ENCODE measurements at regions not wholly inside any gene's neighbourhood (a gene's known extent, or its start where the extent isn't known, plus 50 kb on each side); places are given as distances from the start of the nearest gene placed in this dataset.
"Not testable (repeated sequence)": the region's sequence is repeated elsewhere in the genome, so short reads cannot be mapped to it uniquely, and the experiment has no call there.

- no peak for DNase-seq (ENCODE audit: low read depth)
- no peak overlapping the region for H3K4me3 ChIP-seq (ENCODE audit: control insufficient read depth, low read depth, low read length)
- TF ChIP-seq, protein P1, sequence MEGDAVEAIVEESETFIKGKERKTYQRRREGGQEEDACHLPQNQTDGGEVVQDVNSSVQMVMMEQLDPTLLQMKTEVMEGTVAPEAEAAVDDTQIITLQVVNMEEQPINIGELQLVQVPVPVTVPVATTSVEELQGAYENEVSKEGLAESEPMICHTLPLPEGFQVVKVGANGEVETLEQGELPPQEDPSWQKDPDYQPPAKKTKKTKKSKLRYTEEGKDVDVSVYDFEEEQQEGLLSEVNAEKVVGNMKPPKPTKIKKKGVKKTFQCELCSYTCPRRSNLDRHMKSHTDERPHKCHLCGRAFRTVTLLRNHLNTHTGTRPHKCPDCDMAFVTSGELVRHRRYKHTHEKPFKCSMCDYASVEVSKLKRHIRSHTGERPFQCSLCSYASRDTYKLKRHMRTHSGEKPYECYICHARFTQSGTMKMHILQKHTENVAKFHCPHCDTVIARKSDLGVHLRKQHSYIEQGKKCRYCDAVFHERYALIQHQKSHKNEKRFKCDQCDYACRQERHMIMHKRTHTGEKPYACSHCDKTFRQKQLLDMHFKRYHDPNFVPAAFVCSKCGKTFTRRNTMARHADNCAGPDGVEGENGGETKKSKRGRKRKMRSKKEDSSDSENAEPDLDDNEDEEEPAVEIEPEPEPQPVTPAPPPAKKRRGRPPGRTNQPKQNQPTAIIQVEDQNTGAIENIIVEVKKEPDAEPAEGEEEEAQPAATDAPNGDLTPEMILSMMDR (IDR thresholded peaks at IDR 0.05; ENCODE audit: control insufficient read depth, insufficient read depth, low read depth, low read length, missing control alignments) = no peak
These were observed 312.5 kb downstream of the CETN3 start for GRCh38 chr5:90097082-90097477.

DNA sequence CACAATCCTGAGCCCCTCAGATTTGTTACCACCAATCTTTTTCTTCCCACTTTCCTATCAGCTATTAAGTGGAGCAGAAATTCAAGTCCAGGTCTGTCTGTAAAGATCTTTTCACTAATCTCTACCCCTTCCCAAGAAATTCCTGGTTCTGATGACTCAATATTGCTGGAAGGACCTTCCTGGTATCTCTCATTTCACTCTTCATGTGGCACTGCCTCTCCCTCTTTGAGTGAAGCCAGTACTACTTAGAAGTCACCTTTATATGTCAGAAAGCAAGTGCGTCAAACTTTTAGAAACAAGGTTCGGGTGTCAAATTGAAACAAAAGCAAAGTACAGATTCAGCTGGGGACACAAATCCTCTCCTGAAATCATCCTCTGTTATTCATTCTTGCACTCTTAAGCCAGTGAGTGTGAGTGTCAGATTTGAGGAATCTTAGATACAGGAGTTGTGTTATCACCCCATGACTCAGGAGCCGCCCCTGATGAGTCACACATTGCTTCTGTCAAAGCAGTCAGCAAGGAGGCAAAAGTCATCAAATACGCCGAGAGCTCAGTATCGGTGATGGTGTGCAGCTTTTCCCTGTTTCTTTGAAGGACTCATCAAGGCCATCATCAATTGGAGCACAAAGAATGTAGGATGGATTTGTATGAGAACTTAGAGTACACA is 313.0 kb downstream of the CETN3 start:
- DNase-seq (ENCODE audit: low read depth) = no peak
- H3K4me3 ChIP-seq (ENCODE audit: control insufficient read depth, low read depth, low read length) = no peak overlapping the region
- TF ChIP-seq, protein P1 (IDR thresholded peaks at IDR 0.05; ENCODE audit: control insufficient read depth, insufficient read depth, low read depth, low read length, missing control alignments) = no peak

DNA sequence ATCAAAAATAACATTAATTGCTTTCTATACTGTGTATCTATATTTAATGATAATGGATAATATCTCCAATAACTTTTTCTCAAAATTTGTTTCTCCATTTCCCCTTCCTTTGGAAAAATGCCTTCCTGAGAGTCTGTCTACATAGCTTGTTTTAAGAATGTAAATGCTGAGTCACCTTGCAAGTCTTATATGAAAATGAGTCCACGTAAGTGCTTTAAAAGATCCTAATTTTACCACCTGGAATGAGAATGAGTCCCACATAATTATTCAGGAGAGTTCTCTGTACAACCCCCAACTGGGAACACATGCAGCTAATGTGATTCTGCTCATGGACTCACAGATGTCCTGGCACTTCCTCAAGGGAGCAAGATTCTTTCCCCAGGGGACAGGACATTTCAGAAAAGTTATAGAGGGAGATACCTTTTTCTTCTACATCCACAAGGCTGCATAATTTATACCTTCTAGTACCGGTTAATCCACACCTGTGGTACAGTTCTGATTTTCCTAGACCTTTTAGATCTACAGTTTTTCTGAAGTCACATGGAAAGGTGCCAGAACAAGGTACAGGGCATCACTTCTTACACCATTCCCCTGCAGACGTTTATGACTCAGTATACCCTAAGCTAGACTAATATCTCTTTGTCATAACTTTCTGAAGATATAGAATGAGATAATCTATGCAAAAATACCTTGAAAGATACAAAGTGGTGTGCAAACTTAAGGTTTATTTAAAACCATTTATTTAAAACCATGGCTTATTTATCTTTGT is 314.1 kb downstream of the CETN3 start:
- H3K4me3 ChIP-seq (ENCODE audit: control insufficient read depth, low read depth, low read length) = no peak overlapping the region
- no peak for DNase-seq (ENCODE audit: low read depth)
- TF ChIP-seq, protein P1 (IDR thresholded peaks at IDR 0.05; ENCODE audit: control insufficient read depth, insufficient read depth, low read depth, low read length, missing control alignments) = no peak

GRCh38 chr5:90093751-90094485 is 315.6 kb downstream of the CETN3 start:
- DNase-seq (ENCODE audit: low read depth) = no peak
- TF ChIP-seq, protein P1 (IDR thresholded peaks at IDR 0.05; ENCODE audit: control insufficient read depth, insufficient read depth, low read depth, low read length, missing control alignments) = no peak
- no peak overlapping the region for H3K4me3 ChIP-seq (ENCODE audit: control insufficient read depth, low read depth, low read length)

DNA sequence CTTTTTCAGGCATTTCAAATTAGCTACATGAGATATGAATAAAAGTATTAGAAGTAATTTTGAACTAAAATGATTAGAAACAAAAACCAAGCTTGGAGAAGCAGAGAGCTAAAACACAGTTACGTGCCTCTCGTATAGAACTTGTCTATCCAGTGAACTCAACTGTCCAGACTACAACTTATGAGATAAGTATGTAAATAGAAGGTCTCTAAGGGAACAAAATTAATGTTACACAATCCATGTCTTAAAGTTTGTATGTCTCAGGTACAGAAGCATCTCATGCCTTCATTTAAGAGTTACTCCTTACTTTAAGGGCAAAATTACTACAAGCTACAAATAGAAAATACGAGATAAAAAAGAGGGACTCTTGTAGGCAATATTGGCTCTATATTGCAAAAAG is 316.8 kb downstream of the CETN3 start:
- DNase-seq (ENCODE audit: low read depth) = no peak
- TF ChIP-seq, protein P1 (IDR thresholded peaks at IDR 0.05; ENCODE audit: control insufficient read depth, insufficient read depth, low read depth, low read length, missing control alignments) = no peak
- H3K4me3 ChIP-seq (ENCODE audit: control insufficient read depth, low read depth, low read length) = no peak overlapping the region

DNA sequence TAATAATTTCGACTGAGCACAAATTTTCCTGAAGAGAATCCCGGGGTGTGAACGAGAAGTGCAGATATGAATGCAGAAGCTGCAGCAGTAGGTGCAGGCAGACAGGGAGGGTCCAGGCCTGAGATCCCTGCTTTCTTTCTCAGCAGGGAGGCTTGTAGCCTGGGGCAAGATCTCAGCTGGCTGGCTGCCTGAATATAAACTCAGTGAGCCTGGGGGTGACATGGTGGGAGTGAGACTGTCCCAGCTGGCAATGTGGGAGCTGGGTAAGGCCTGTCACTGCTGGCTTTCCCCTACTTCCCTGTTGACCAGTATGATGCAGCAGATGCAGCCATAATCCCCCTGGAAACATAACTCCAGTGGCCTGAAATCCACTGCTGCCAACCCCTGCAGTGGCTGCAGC is 325.2 kb downstream of the CETN3 start:
- DNase-seq (ENCODE audit: low read depth) = no peak
- no peak overlapping the region for H3K4me3 ChIP-seq (ENCODE audit: control insufficient read depth, low read depth, low read length)
- TF ChIP-seq, protein P1 (IDR thresholded peaks at IDR 0.05; ENCODE audit: control insufficient read depth, insufficient read depth, low read depth, low read length, missing control alignments) = no peak

DNA sequence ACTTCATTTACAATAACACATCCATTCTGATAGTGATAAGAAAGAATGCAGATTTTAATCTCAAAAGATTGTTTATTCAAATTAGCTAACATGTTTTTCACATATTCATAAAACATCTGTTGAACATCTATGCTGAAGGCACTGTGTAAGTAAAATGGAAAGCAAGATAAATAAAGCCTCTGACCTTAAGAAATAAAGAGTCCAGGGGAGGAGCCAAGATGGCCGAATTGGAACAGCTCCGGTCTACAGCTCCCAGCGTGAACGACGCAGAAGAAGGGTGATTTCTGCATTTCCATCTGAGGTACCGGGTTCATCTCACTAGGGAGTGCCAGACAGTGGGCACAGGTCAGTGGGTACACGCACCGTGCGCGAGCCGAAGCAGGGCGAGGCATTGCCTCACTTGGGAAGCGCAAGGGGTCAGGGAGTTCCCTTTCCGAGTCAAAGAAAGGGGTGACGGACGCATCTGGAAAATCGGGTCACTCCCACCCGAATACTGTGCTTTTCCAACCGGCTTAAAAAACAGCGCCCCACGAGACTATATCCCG is 336.5 kb downstream of the CETN3 start:
- not testable (repeated sequence) for DNase-seq (ENCODE audit: low read depth); H3K4me3 ChIP-seq (ENCODE audit: control insufficient read depth, low read depth, low read length)

Measured in AG09309 (cell line).